Sigmoid colon (tissue), 4 donors: ENCODE measurements at regions not wholly inside any gene's neighbourhood (a gene's known extent, or its start where the extent isn't known, plus 50 kb on each side); places are given as distances from the start of the nearest gene placed in this dataset.

Experiments
- POLR2AphosphoS5 ChIP-seq, 4 donors: sonication (generic); formaldehyde crosslinking; IDR thresholded peaks; one replicate each; pipeline ENCODE4 v1.6.1; 2017; ENCODE audit warnings: antibody characterized with exemption in 4 of 4
- TF ChIP-seq, protein P1 (sequence below), 4 experiments: fragments of 450-650 bp in 3 of 4; fragments of 200-600 bp in 1 of 4; IDR thresholded peaks; one replicate each; pipeline ENCODE4 v1.5.1; 2016 to 2019; ENCODE audit warnings: antibody characterized with exemption in 4 of 4, mild to moderate bottlenecking in 3 of 4, moderate library complexity in 2 of 4

DNA sequence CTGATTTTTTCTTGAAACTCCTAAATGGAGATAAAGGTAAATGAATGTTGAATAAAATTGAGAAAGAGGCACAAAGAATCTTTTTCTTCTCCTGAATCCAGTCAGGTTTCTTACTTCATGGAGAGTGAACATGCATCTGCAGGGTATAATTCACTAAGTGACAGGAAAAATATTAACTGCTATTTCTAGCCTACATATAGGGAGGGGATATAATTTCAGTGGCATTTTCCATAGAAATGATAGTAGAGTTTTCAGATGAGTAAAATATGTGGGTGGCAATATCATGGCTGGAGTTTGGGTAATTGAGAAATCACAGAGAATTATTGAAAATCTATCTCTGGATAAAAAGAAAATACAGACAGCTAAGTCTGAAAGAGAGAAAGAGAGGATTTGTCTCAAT is 1227.0 kb upstream of the GJE1 start:
- no peak for TF ChIP-seq POLR2AphosphoS5 (IDR thresholded peaks at IDR 0.05)
- TF ChIP-seq, protein P1, sequence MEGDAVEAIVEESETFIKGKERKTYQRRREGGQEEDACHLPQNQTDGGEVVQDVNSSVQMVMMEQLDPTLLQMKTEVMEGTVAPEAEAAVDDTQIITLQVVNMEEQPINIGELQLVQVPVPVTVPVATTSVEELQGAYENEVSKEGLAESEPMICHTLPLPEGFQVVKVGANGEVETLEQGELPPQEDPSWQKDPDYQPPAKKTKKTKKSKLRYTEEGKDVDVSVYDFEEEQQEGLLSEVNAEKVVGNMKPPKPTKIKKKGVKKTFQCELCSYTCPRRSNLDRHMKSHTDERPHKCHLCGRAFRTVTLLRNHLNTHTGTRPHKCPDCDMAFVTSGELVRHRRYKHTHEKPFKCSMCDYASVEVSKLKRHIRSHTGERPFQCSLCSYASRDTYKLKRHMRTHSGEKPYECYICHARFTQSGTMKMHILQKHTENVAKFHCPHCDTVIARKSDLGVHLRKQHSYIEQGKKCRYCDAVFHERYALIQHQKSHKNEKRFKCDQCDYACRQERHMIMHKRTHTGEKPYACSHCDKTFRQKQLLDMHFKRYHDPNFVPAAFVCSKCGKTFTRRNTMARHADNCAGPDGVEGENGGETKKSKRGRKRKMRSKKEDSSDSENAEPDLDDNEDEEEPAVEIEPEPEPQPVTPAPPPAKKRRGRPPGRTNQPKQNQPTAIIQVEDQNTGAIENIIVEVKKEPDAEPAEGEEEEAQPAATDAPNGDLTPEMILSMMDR (IDR thresholded peaks at IDR 0.05) = no peak
